ENCODE measurements at regions not wholly inside any gene's neighbourhood (a gene's known extent, or its start where the extent isn't known, plus 50 kb on each side); places are given as distances from the start of the nearest gene placed in this dataset.
"Not testable (repeated sequence)": the region's sequence is repeated elsewhere in the genome, so short reads cannot be mapped to it uniquely, and the experiment has no call there.

GRCh38 chr3:76527773-76528172 lies 512.1 kb upstream of the ROBO2 start:
- no peak for DNase-seq (ENCODE audit: low spot score)
- TF ChIP-seq CTCF (IDR thresholded peaks at IDR 0.05; ENCODE audit: borderline replicate concordance, control extremely low read depth, extremely low read depth, insufficient read depth, missing control alignments) = no peak
- in situ Hi-C loops (cut with MboI; ENCODE audit: low sequenced_read_pairs, unreplicated experiment) = no loop called here

DNA sequence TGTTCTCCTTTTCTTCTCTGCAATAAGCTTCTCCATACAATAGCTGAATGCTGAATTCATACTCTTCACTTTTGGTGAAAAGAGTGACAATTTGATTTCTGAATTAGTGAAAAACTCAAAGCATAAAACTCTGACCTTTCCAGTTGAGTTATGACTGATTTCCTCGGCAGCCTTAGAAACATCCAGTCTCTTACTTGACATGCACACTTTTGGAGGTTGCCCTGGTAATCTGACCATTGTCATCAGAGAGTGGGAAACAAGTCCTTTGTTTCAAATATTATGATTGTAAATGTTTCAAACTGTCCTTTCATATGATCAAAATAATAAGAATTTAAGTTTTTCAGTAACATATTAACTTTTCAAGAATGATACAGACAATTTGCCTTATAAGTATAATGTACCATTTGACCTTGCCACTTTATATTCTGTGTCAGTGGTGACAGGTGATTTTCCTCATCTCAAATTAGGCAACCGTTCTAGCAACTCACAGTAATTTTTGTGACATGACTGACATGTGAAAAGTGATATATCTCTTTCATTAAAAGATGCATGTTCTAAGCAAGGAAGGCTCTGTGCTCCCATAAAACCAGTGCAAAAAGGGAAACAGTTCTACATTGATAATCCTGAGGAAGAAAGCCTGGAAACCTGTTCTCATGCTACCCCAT lies 507.6 kb upstream of the ROBO2 start:
- DNase-seq (ENCODE audit: low spot score) = no peak
- in situ Hi-C loops (cut with MboI; ENCODE audit: low sequenced_read_pairs, unreplicated experiment) = no loop called here
- TF ChIP-seq CTCF (IDR thresholded peaks at IDR 0.05; ENCODE audit: borderline replicate concordance, control extremely low read depth, extremely low read depth, insufficient read depth, missing control alignments) = no peak

DNA sequence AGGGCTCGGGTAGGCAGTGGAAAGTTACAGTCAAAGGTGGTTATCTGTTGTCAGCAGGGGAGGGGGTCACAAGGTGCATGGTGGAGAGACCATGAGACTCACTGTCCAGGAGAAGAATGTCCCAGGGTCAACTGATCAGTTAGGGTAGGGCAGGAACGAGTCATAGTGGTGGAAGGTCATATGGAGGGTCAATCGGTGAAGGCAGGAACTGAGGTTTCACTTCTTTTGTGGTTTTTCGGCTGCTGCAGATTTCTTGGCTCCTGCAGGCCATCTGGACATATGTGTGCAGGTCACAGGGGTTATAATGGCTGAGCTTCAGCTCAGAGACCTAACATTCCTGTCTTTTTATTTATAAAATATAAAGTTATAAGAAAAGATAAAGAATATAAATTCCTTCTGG lies 506.2 kb upstream of the ROBO2 start:
- in situ Hi-C loops (cut with MboI; ENCODE audit: low sequenced_read_pairs, unreplicated experiment) = not testable (repeated sequence)

DNA sequence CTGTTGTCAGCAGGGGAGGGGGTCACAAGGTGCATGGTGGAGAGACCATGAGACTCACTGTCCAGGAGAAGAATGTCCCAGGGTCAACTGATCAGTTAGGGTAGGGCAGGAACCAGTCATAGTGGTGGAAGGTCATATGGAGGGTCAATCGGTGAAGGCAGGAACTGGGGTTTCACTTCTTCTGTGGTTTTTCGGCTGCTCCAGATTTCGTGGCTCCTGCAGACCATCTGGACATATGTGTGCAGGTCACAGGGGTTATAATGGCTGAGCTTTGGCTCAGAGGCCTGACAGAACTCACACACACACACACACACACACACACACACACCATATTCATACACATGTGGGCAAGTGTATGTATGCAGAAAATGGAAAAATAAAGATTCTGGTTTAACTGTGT lies 502.0 kb upstream of the ROBO2 start:
- DNase-seq (ENCODE audit: low spot score); in situ Hi-C loops (cut with MboI; ENCODE audit: low sequenced_read_pairs, unreplicated experiment): not testable (repeated sequence)

More for the DNA sequence above, 506.2 kb upstream of the ROBO2 start:
- DNase-seq (ENCODE audit: low spot score) = not testable (repeated sequence)

DNA sequence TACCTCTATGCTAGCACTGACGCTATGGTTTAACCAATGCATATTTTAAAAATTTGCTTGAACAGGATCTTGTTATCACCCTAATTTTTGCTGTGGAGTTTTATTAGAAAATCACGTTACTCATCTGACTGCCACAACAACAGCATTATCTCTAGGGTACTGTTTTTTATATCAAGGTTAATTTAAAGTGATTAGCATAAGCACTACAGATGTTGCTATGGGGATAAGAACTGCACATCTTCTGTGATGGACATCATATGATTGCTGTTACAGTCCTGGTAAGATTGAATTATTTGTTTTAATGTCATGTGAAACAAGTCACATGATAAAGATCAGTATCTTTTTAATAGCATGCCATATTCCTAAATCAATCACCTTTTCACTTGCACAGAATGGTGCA lies 492.2 kb upstream of the ROBO2 start:
- no peak for DNase-seq (ENCODE audit: low spot score)
- TF ChIP-seq CTCF (IDR thresholded peaks at IDR 0.05; ENCODE audit: borderline replicate concordance, control extremely low read depth, extremely low read depth, insufficient read depth, missing control alignments) = no peak
- in situ Hi-C loops (cut with MboI; ENCODE audit: low sequenced_read_pairs, unreplicated experiment) = no loop called here

GRCh38 chr3:76550522-76551201 lies 489.2 kb upstream of the ROBO2 start:
- in situ Hi-C loops (cut with MboI; ENCODE audit: low sequenced_read_pairs, unreplicated experiment) = no loop called here

DNA sequence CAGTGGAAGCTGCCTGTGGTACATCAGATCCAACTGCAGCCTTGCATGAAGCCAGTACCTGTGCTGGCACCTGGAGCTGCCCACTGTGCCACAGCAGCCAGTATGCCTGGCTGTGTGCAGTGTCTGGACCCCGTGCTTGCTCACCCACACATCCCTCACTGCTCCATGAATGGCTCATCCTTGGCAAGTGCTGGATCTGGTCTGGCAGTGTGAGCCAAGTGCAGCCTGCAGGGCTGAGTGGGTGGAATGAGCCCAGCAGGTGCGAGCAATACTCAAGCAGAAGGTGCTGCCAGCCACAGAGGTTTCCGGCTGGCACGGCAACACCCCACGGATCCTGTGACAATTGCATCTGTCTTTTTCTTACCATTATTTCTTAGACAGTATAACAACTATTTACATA lies 488.2 kb upstream of the ROBO2 start:
- in situ Hi-C loops (cut with MboI; ENCODE audit: low sequenced_read_pairs, unreplicated experiment) = no loop called here
- no peak for DNase-seq (ENCODE audit: low spot score)
- no peak for TF ChIP-seq CTCF (IDR thresholded peaks at IDR 0.05; ENCODE audit: borderline replicate concordance, control extremely low read depth, extremely low read depth, insufficient read depth, missing control alignments)

More at GRCh38 chr3:76550522-76551201, 489.2 kb upstream of the ROBO2 start:
- no peak for TF ChIP-seq CTCF (IDR thresholded peaks at IDR 0.05; ENCODE audit: borderline replicate concordance, control extremely low read depth, extremely low read depth, insufficient read depth, missing control alignments)
- no peak for DNase-seq (ENCODE audit: low spot score)

Measured in GM13976 (cell line).